H1 (cell line): ENCODE measurements at regions not wholly inside any gene's neighbourhood (a gene's known extent, or its start where the extent isn't known, plus 50 kb on each side); places are given as distances from the start of the nearest gene placed in this dataset.

Experiments
- BACH1 ChIP-seq: IDR thresholded peaks from 2 replicates; pipeline ENCODE4 v1.6.1; 2012; ENCODE audit warnings: low read length, improper control_type of control experiment
- BCL11A ChIP-seq, 2 experiments: IDR thresholded peaks; one replicate each; pipeline ENCODE4 v1.6.1; 2011; ENCODE audit warnings: low read depth in 2 of 2, low read length in 2 of 2, mild to moderate bottlenecking in 2 of 2
- EP300 ChIP-seq, 2 experiments: IDR thresholded peaks; 1 replicate in 1 of 2; 2 replicates in 1 of 2; pipeline ENCODE4 v1.6.1; 2011 to 2012; ENCODE audit warnings: low read depth in 2 of 2, low read length in 2 of 2, mild to moderate bottlenecking in 2 of 2, borderline replicate concordance in 1 of 2, inconsistent platforms in 1 of 2, moderate library complexity in 1 of 2
- MAFK ChIP-seq: IDR thresholded peaks from 2 replicates; pipeline ENCODE4 v1.6.1; 2012; ENCODE audit warnings: low read depth, mild to moderate bottlenecking, improper control_type of control experiment, low read length
- TAF1 ChIP-seq: IDR thresholded peaks from 2 replicates; pipeline ENCODE4 v1.6.1; 2011; ENCODE audit warnings: mild to moderate bottlenecking, low read depth, low read length

- TF ChIP-seq EP300 (IDR thresholded peaks at IDR 0.05; ENCODE audit: borderline replicate concordance in 1 of 2, low read depth in 2 of 2, low read length in 2 of 2) (no peak), MAFK (no peak), TAF1 (no peak), BCL11A (IDR thresholded peaks at IDR 0.05; ENCODE audit: low read depth in 2 of 2, low read length in 2 of 2) (no peak), BACH1 (no peak)
- TF ChIP-seq, all 59 proteins: peak for 0
Observed at GRCh38 chr11:45538939-45539338, 126.5 kb downstream of the CHST1 start (continued).
